NCI-H1694 treated with DMSO at 0.1 percent for 48 hours (cell line): ENCODE measurements at regions not wholly inside any gene's neighbourhood (a gene's known extent, or its start where the extent isn't known, plus 50 kb on each side); places are given as distances from the start of the nearest gene placed in this dataset.
A peak's percentile ranks its signal among the peaks of the same experiment; 100 is the strongest.
"Not testable (repeated sequence)": the region's sequence is repeated elsewhere in the genome, so short reads cannot be mapped to it uniquely, and the experiment has no call there.

Experiments
- DNase-seq: peaks from one replicate; lab custom pipeline; 2025; lab: John Stamatoyannopoulos, UW

GRCh38 chr11:15841931-15842740 is 514.2 kb downstream of the SOX6 start:
- DNase-seq: no peak

- no peak for DNase-seq
These were observed 513.0 kb downstream of the SOX6 start for GRCh38 chr11:15843309-15843872.

DNA sequence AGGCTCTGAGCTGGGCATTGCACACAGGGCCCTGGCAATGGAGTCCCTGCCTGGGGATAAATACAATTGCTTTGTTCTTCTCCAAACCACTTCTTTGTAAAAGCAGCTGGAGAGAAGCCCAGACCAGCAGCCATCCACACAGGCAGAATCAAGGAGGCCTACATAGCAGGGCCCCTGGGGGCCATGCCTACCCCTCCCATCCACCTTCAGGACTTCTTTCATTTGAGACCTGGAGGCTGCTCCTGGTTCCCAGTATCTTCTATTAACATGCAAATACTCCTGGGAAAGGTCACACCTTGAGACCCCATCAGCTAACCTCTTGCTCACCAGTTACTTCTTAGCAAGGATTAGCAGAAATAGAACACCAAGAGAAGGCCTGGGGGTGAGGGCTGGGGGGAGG is 511.1 kb downstream of the SOX6 start:
- DNase-seq: no peak

DNA sequence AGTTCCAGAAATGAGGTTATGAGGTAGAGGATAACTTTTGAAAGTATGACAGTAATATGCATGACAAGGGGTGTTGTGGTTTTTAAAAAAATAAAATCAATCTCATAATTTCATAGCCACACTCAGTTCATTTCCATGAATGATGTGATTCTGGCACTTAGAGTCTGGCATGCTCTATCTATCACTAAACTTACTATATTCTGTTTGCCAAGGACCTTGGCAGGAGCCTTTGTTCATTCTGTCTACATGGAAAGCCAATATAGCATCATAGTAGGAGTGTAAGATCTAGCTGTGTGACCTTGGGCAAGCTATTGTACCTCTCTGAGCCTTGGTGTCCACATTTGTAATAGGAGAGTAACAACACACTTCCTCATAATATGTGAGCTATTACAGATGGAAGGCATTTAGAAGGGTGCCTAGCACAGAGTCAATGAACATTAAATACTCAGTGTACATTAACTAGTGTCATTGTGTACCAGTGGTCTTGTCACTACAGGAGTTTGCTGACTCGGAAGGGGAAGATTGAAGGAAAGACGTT is 507.6 kb downstream of the SOX6 start:
- no peak for DNase-seq

DNA sequence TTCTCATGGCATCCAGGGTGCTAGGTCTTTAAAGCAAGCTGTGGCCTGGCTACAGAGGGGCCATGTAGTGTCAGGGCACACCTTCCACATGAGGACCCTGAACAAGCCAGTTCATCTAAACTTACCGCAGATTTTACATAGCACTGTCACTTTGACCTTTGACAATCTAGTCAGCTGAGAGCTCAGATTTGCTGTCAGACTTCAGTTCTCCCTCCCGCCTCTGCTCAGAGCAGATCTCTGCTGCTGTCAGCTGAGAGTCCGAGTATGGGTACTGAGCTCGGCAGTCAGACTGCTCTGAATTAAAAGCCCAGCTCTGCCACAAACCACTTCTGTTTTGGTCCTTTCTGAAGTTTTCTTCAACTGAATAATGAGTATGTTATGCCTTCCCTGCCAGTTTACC is 507.1 kb downstream of the SOX6 start:
- no peak for DNase-seq

GRCh38 chr11:15850335-15850734 is 506.0 kb downstream of the SOX6 start:
- DNase-seq: not testable (repeated sequence)

- no peak for DNase-seq
These were observed 505.3 kb downstream of the SOX6 start for GRCh38 chr11:15851051-15851498.

- peak; percentile 5 for DNase-seq
These were observed 504.2 kb downstream of the SOX6 start for GRCh38 chr11:15852179-15852578.

DNA sequence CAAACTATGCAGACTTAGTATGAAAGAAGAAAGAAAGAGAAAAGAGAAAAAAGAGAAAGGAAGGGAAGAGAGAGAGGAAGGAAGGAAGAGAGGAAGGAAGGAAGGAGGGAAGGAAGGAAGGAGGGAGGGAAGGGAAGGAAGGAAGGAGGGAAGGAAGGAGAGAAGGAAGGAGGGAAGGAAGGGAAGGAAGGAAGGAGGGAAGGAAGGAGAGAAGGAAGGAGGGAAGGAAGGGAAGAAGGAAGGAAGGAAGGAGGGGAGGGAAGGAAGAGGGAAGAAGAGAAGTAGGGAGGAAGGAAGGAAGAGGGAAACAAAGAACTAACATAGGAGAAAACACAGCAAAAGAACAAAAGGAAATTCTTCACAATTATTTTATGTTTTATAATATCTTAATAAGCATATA is 502.1 kb downstream of the SOX6 start:
- no peak for DNase-seq

GRCh38 chr11:15858881-15859280 is 497.5 kb downstream of the SOX6 start:
- DNase-seq: no peak

- no peak for DNase-seq
These were observed 496.9 kb downstream of the SOX6 start for GRCh38 chr11:15859411-15859810.

DNA sequence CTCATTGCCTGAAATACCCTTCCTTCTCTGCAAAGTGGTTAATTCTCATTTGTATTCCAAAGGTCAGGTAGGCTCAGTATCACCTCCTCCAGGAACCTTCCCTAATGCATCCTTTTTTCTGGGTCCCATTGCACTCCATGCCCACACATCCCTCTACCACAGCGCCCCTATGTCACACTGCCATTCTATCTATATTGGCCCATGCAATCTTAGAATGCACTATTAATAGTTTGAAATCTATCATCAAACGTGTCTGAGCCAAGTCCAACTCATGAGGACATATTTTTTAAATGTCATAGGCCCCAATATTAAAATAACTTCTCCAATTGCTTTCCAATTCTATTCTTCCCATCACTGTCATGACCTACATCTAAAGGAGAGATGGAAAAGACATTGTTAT is 495.1 kb downstream of the SOX6 start:
- no peak for DNase-seq

DNA sequence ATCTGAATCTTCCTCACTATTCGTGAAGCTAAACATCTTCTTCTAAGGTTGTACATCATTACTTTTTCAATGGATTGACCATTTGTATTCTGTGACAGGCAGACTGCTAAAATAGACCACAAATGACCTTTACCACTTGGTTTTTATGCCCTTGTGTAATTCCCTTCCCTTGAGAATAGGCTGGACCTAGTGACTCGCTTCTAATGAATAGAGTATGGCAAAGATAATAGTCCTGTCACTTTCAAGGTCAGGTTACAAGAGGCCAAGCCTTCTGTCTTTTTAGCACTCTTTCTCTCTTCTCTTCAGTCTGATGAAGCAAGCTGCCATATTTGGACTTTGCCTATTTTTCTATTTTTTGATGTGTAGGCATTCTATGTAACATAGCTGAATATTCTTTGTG is 492.9 kb downstream of the SOX6 start:
- no peak for DNase-seq

DNA sequence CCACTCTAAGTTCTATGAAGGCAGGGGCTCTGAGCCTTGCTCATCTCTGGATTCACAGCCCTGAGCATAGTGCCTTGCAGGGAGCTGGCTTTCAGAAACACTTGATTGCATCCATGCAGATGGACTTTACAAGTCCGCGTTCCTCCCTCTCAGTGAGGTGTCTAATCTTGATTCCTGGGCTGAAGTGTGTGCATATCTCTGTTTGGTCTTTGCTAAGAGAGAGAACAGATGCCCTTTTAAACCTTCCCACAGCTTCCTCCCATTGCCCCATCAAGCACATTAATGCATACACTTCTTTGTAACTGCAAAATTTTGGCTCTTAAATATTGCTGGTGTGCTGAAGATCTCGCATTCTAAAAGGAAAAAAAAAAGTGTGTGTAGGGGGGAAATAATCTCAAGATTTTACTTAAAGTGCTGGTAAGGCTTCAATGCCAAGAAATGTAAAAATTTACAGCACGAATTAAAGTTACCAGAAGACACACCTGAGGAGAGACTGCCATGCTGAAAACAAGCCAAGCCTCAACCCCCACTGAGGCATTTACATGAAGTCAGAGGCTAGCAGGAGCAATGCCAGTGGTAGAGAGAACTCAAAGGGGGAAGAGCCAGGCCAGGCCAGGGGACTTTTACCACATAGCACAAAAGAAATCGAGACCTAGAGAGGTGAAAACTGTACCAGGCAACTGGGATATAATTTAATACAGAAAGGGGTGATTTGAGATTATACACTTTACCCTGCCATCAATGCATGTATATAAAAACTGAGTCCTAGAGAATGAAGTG is 492.1 kb downstream of the SOX6 start:
- DNase-seq: no peak

- DNase-seq: no peak
These were observed 490.9 kb downstream of the SOX6 start for GRCh38 chr11:15865212-15865987.

DNA sequence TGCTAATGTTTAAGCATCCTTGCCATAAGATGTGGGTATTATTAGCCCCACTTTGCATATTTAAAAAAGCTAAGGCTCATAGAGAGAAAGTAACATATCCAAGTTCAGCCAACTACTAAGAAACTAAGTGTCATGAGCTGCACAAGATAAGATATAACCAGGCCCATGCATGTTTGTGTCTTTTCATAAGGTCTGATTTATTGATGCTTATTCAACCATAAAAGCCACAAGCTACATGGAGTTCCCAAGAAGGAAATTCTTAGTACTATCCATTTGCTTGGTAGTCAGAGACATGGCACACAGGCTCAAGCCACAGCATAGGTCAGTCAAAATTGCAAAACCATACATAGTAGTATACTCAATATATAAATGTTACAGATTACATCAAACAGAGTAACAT is 488.5 kb downstream of the SOX6 start:
- DNase-seq: no peak

DNA sequence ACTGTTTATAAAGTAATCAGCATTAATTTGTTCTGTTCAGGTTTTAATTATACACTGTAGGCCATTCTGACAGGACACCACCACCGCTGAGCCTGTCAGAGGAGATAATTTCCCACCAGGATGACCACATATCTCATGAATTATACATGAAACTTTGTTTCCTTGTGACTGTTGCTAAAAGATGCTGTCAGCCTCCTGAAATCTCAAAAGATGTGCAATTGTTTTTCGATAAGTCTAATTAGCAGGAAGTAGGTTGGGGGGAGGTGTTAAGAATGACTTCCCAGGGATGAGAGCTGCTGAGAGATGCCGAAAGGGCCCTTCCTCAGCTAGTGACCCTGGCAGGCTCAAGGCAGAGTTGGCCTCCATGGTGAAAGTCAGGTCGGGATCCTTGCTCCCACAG is 485.4 kb downstream of the SOX6 start:
- DNase-seq: no peak

DNA sequence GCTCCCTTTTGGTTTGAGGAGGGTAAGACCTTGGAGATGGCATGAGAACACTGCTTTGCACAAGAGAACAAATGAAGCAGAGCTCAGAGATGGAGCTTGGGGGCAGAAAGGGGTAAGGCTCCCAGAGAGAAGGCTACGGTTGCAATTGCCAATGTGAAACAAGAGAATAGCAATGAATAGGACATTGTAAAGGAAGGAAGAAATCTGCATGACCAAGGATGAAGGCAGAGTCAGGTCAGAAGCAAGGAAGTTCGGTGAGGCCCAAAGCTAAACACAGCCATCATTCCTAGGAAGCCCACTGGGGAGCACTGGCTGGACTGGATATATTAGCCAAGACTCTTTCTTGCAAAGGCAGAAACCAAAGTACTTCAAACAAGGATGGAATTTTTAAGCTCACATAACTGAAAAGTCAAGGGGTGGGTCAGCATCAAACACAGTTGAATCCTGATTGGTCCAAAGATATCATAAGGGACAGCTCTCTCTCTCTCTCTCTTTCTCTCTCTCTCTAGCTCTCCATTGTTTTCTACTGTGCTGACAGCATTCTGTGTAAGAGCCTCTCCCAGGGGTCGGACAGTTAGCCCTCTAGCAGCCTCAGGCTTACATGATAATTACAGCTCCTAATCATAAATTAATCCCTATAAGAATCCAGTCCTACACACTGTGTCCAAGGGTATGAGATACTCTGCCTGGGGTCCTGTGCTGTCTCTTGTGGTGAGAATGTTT is 484.3 kb downstream of the SOX6 start:
- no peak for DNase-seq

DNA sequence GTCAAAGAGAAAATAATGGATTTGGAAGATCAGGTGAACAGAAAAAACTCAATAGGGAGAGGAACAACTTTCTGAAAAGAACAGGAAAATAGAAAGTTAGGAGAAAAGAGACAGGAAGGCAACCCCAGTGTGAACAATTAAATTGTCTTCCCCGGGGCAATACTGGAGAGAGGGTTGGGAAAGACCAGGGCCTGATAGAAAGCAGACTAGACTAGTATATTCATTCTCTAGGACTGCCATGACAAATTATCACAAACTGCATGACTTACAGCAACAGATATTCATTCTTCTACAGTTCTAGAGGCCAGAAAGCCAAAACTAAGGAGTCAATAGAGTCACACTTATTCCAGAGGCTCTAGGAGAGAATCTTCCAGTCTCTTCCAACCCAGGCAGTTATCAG is 482.8 kb downstream of the SOX6 start:
- DNase-seq: no peak

- no peak for DNase-seq
These were observed 481.6 kb downstream of the SOX6 start for GRCh38 chr11:15874704-15875103.

DNA sequence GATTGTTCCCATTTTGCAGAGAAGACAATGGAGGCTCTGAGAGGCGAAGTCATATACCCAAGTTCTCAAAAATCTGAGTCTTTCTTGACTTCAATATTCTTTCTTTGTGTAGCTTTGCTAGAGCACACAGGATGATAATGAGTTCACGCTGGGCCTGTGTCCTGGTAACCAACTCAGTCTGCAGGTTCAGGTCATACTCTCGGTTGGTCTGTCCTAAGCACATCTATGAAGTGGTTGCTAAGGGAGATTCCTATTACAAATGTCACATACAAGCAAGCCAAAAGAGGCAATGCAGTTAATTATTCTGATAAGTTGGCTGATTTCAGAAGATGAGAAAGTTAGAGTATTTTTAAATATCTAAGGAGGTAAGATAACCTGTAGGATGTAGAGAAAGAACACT is 481.0 kb downstream of the SOX6 start:
- DNase-seq: no peak
